Medulla oblongata (tissue), 1 donor: ENCODE measurements at regions not wholly inside any gene's neighbourhood (a gene's known extent, or its start where the extent isn't known, plus 50 kb on each side); places are given as distances from the start of the nearest gene placed in this dataset.

ENCODE experiments used
- DNase-seq: peaks from one replicate; pipeline ENCODE4 v3.0.0-alpha.2; 2015; ENCODE audit errors: extremely low spot score

DNA sequence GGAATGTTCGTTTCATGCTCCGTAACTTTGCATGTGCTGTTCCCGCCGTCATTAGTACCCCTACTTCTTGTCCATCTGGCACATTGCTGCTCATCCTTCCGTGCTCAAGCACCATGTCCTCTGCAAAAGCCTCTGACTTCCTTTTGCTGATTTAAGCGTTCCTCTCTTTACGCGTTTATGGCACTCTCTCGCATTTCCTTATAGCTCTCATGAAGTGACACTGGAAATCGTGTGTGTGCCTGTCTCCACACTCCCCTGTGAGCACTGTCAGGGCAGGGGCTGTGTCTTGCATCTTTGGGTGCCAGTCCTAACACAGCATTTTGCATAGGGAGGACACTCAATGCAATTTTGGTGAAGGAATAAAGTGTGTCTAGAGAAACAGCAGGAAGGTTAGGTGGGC lies 210.6 kb upstream of the FAT1 start:
- no peak for DNase-seq

DNA sequence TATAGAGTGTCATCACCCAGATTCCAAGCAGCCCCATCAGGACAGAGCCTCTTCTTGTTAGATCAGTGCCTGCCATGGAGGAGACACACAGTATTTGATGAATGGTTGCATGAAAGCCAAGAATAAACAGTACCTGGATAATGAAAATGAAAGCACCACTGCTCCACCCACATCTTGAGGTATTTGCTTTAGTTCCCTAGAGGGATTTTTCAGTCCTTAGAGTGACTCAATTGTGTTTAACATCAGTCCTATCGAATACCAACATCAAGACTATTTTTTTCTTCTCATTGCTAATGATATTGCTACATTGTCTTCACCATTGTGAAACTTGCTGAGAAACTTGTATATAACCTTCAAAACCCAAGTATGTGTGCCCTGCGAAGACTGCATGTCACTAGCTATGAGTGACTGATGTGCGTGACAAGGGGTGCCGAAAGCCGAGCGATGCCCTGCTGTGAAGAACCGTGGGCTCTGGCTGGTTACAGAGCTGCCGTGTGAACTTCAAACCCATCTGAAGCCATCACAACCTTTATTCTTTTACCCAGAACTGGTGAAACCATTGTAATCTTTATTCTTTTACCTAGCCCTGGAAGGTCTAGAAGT lies 211.3 kb upstream of the FAT1 start:
- no peak for DNase-seq

DNA sequence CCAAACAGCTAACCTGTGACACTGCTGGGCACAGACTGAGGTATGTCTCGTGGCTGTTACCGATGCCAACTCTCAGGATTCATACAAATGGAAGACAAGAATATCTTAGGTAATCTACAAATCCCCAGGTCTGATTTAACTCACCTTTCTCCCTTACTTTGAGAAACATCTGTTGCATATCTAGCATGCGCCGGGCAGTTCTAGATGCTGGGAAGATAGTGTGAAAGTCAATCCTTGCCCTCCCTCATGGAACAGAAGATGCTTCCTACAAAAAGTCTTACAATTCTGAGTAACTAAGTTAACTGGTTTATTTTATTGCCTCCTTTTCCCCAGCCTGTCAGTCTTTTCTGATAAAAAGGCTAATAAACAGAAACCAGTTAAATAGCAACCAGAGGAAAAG lies 212.2 kb upstream of the FAT1 start:
- DNase-seq: no peak

DNA sequence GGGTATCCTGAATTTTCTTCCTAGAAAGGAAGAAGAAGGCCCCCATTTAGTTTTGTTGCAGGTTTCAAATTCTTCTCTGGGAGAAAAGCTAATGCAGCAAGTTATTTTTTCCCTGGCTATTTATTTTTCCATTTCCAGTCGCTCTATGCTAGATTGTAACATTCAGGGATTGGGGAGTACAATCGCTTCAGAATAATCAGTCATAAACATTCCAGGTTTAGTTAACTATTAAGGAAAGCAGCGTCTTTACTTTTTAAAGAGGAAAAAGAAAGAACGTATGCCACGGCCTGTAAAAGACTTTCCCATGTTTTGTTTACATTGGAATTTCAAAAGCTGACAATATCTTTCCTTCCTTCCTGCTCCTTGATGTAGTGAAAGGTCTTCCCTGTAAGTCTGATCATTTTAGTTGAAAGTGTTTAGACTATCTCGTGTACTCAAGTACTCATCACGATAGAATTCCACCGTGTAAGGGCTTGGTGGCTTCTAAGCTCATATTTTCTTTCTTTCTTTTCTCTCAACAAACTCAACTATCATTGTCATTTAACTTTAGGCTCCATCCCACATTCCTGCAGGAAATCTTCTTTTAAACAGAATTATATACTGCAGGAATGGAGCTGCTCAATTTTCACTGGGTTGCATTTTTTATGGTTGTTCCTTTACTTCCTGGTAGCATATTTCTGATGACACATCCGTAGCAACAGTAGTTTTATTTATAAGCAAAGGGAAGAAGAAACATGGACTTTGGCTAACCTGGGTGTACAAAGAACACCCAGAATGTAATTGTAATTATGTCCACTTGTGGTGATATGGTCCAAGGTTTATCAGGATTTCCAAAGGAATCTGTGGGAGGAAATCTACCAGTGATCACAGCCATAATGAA lies 213.1 kb upstream of the FAT1 start:
- DNase-seq: no peak

GRCh38 chr4:186939226-186939625 lies 215.6 kb upstream of the FAT1 start:
- DNase-seq: no peak

GRCh38 chr4:186939766-186940165 lies 216.1 kb upstream of the FAT1 start:
- no peak for DNase-seq

DNA sequence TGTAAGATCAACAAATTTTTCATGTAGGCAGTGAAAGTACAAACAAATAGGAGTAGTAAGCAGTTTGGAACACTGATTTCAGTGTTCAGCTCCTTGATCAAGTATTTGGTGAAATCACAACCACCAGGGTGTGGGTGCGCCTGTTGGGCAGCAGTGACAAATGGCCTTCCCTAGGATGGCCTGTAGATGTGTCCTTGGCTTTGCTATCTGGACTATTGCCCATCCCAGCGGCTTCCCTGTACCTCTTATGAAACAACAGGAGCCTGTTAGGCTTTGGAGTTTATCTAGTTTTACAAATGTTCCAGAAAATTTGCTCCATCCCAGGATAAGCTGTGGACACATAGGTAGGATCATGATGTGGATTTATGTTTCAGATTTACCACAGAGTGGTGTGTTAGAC lies 216.8 kb upstream of the FAT1 start:
- no peak for DNase-seq

GRCh38 chr4:186942758-186943377 lies 219.2 kb upstream of the FAT1 start:
- peak; percentile 27 for DNase-seq

DNA sequence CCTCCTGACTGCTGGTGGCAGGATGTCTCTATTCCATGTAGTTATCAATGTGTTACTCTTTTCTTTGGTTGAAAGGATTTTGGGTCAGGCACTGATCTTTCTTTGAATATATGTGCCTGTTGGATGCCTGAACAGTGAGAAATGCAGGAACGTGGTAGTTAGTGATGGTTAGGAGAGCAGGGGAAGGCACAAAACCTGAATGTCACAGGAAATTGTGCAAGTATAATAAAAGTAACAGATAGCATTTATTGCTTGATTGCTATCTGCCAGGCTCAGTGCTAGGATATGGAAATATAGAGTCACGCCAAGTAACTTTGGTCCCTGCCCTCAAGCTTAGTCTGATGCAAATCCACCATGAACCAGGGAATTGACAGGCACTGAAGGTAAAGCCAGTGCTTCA lies 219.8 kb upstream of the FAT1 start:
- no peak for DNase-seq

GRCh38 chr4:186946136-186946535 lies 222.5 kb upstream of the FAT1 start:
- DNase-seq: no peak

DNA sequence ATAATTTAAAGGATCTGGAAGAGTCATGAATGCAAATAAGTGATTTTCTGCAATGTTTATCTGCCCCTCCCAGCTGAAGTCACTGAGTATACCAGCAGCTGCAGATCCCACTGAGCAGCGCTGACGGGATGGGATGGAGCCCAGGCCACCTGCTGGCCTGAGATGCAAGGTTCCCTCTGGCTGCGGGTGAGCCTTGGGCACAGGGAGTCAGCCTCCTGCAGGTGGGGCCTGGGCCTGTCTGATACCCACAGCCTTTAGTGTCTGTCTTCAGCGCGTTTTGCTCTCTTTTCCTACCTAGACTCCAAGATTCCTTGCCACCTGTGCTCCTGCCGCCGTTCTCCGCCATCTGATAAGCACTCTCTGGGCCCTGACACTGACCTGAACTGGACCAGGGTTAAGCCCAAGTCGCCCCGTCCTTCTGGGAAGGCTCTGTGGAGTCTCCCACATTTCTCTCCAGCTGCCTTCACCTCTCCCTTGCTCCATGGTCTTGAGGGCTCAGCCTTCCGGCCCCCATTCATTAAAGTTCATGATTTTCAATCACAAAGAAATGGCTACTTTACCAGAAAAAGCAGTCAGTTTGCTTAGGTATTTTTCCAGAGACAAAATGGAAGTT lies 223.1 kb upstream of the FAT1 start:
- no peak for DNase-seq

DNA sequence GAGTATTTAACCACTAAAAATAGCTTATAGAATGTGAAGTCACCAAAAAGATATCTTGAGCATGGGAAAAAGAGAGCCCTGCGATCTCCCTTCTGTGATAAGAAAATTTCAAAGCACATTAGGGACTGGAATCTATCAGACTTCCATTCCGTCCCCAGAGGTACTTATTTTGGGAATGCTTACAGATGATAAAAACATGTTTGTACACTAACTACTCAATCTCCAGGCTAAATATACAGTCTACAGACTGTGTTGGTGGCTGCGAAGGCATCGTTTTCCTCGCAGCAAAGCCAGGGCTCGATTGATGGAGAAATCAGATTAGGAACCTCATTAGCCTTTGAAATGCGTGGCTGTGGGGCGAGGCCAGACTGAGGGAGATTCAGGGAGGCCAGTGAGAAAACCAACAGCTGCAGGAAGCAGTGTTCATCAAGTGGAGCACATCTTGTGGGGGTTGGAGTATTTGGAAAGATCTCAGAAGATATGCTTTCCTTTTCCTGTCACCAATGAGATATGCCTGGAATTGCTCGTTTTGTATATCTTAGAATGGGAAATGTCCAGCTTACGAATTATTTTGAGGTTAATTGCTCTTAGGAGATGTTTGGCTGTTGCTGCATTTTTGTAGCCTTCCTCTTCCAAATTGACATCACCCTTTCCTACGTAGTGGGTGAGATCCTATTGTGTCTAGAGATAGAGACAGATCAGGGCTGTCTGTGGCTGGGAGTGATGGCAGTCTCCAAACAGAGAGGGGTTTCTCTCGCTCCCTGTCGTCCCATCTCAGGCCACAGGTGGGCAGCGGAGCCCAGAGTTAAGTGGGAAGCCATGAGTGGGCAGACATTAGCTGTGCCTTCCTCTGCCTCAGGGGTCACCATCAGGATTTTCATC lies 224.9 kb upstream of the FAT1 start:
- no peak for DNase-seq

- DNase-seq: no peak
Observed at GRCh38 chr4:186949847-186950246, 226.2 kb upstream of the FAT1 start.

DNA sequence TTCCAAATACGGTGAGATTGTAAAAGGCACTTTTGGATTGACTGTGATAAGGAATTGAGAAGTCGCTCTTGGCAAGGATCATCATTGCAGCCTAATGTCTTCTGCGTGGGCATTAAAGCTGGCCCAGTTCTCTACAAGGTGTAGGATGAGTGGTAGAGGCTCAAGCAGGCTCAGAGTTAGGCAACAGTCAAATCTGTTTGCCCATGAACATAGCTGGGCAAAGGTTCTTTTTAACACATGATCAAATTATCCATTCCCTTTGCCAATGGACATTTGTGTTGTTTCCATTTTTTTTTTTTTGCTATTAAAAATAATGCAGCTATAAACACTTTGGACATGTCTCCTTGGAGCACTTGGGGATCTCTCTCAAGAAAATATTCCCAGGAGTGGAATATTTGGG lies 229.1 kb upstream of the FAT1 start:
- DNase-seq: no peak

DNA sequence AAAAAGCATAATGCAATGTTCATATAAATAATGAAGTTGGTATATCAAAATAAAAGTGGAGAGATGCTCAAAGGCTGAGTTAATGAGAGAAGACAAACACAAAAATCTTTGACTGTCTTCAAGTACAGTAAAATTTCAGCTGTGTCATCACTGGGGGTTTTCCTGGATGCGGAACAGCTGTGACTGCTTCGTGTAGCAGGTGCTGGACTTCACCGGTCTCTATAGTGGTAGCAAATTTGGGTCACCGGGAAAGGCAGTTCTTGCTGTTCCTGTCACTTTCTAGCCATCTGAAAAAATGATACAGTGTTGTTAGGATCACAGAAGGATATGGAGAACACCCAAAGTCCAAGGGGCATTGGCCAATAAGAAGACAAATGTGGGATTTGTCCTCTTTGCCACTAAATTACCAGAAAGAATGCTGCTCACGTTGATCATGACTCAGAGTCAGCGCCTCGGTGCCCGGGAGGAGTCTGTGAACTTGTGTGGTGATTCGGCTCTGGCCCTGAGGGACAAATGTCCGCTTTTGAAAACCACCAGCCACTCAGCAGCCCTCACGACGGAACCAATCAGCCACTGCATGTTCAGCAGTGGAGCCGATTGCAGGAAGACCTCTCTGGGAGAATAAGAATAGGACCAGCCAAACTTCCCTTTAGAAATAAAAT lies 230.1 kb upstream of the FAT1 start:
- peak; percentile 53 for DNase-seq

- DNase-seq: no peak
Observed at GRCh38 chr4:186954509-186954908, 230.9 kb upstream of the FAT1 start.

DNA sequence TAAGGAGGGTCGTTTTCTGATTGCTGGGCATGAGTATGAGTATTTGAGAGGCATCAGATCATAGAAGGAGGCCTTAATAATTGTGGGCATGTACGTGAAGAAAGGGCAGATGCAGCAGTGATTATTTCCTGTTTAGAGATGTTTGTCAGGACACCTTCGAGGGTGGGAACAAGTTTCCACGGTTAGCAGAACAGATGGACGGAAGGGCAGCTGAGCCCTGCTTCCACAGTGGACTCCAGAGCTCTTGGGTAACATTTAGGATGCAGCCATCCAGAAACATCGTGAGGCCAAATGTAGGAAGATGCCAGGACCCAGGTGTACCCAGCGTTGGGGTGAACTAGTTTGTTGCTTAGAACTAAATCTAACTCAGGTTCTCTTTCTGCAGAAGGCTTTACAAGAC lies 231.3 kb upstream of the FAT1 start:
- DNase-seq: no peak

DNA sequence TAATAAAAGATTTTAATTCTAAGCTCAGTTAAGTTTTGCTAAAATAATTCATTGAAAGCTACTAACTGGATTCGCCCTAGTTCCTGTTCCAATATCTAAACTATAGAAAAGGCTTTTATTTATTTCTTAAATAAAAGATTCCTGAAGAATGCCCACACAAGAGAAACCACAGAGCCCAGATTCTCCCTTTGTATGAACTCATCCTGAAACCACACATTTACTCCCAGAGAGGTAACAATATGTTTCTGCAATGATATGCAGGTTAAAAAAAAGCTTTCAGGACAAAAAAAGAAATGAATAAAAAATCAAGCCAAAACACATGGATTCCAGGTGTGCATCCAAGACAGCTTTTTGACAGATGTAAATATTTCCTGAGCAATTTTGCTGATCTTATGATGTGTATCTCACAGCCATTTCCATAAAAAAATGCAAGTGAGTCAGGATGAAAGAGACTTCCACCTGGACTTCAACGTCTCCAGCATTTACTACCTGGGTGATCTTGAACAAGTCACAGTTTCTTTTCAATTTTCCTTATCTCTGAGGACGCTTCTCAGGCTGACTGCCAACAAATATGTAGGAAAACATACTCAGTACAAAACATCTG lies 234.4 kb upstream of the FAT1 start:
- DNase-seq: no peak

GRCh38 chr4:186958726-186959350 lies 235.2 kb upstream of the FAT1 start:
- DNase-seq: no peak
